SKM-1 treated with dmso at 0.1 percent for 144 hours (cell line): ENCODE measurements at regions not wholly inside any gene's neighbourhood (a gene's known extent, or its start where the extent isn't known, plus 50 kb on each side); places are given as distances from the start of the nearest gene placed in this dataset.

Source experiments
- DNase-seq: peaks from one replicate; lab custom pipeline; 2025; ENCODE audit not compliant: unreplicated experiment; lab: John Stamatoyannopoulos, UW

DNA sequence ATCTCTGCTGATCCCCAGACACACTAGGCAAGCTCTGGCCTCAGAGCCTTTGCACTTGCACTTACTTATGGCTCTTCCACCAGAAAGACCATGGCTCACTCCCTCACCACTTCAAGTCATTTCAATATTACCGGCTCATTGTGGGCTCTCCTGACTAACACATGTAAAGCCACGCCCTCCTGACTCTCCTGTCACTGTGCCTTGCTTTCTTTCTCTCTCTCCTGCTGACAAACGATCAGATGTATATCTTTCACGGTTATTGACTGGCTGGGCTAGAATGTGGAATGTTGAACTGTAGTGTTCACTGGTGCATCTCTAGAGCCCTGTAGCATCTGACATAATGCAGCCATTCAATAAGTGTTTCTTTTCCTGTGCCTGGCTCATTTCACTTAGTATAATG is 425.1 kb downstream of the RAB28 start:
- no peak for DNase-seq

DNA sequence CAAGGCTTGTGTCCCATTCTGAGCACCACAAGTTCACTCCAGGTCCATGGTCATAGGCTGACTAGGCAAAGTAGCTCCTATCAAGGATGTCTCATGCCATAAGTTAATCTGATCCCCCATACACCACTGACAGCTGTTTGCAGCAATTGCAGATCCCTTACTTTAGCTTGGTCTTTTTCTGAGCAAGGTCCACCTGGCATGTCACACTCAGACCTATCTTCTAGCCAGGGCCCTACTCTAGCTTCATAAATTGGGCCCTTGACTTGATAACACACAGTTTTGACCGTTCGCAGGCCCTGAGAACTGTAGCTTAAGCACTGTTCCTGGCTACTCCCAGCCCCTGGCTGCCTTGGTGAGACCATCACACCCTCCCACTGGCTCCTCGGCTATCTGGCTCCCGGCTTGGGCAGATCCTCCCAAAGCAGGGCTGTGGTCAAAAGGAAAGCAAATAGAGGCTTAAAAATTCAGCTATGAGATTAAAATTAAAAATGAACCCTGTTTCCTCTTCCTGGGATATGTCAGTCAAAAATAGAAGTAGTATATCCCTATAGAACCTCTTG is 427.4 kb downstream of the RAB28 start:
- DNase-seq: no peak

DNA sequence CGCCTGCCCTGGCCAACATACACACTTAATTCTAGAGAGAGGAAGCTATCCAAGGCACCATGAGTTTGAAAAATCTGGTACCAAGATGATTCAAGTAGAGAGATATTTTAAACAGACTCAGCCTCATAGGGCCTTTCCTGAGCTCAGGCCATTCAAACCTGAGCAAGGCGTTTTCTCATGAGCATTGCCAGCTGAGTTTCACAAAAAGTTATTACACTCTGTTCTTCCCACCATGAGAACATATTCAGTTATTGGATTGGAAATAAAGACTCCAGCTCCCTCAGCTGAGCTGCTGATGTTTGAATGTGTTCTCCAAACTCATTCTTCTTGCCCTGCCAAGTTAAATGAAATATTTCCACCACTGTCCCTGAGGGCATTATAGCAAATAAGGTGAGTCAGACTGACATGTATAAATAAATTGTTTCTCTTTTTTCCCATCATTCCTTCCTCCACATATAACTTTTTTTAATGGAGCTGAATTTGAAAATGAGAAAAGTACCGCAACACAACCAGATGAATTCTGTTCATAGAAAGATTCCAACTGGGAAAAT is 429.6 kb downstream of the RAB28 start:
- no peak for DNase-seq

DNA sequence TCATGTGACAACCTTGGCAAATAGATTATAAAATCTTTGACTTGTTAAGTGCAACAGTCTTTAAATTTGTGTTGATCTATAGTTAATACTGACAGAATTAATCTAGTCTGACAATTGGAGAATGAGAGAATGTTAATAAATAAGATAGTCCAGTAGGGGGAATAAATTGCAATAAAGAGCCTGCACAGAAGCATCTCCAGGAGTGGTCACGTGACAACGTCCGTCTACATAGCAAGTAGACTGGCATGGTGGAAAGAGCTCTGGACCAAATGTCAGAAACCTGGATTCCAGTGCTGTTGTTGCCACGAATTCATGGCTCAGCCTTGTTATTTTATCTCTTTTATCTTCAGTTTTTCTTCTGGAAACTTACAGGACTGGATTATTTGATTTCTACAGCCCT is 436.5 kb downstream of the RAB28 start:
- DNase-seq: no peak

DNA sequence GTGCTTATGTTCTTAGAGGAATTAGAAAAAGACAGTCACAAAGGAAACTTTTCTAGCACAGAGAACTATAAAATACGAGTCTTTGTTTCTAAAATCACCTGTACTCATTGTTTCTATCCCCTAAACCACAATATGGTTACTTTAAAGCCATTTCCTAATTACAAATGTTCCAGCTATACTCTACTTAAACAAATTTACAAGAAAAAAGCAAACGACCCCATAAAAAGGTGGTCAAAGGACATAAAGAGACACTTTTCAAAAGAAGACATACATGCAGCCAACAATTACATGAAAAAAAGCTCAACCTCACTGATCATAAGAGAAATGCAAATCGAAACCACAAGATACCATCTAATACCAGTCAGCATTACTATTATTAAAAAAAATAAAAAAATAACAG is 447.3 kb downstream of the RAB28 start:
- no peak for DNase-seq

DNA sequence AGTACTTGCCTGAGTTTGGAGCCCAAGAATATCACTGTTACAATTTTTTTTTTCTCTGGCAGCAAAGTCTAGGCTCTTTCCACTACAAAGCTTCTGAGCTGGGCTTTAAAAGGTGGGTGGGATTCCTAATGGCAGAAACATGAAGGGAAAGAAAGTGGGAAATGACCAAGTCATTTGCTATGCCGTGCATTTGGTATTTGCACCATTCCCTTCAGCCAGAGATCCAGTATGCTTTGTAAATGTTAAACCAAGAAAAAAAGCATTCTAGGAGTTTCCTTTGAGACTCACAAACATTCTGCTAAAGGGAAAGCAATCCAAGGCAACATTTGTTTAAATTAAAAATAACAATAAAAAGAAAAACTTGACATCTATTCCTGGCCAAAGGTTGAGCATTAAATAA is 451.2 kb downstream of the RAB28 start:
- no peak for DNase-seq

DNA sequence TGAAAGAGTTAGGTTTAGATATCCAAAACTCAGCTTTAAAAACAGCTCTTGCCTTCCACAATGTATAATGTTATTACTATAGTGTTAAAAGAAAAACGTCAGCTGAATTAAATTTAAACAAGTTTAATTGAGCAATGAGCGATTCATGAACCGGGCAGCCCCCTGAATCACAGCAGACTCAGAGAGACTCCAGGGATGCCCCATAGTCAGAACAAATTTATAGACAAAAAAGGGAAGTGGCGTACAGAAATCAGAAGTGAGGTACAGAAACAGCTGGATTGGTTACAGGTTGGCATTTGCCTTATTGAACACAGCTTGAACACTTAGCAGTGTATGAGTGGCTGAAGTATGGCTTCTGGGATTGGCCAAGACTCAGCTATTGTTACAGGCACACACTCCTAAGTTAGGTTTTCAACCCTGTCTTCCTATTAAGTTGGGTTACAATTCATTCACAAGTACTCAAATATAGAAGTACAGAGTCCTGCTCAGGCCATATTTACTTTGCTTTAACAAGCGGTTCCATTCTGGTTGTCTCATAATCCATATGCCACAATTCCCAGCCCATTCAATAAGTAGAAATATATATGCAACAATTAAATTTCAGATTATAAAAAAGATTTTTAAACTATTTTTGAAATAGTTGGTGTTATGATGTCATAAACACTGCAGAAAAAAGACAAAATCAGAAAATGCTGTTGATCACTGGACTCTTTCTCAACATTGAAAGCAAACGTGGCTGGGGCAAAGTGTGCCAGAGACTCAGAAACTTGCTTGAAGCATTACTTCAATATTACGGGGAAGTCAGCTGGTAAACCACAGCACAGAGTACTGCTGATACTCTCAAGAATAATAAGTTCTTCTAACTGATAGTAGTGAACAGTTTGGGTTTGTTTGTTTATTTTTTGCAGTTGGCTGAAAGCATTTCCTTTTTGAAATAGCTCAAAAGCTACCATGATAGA is 459.7 kb downstream of the RAB28 start:
- DNase-seq: no peak

DNA sequence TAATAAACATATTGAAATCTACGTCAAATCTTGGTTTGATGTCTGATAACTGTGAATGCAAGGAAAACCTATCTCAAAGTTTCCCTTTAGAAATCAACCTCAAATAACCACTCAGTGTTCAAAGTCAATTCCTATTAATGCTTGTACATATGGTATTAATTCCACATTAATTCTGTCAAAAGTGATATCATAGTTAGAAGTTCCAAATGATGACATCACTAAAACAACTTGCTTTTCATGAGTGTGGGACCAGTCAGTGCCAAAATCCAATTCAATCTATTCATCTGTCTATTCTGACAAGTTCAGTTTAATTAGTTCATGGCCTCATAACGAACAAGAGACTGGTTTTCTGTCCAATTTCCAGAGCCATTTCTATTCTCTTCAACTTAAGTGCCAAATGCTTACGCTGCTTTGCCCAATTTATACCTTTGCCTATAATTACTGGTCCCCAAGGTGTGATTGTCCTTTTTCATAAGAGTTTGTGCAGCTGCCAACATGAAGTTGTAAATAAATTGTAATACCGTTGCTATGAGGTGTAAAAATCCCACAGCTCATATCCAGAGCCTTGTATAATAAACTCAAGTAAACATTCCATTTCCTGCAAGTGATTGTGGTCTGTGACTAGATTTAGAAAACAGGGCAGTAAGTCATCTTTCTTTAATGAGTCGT is 476.2 kb downstream of the RAB28 start:
- no peak for DNase-seq

DNA sequence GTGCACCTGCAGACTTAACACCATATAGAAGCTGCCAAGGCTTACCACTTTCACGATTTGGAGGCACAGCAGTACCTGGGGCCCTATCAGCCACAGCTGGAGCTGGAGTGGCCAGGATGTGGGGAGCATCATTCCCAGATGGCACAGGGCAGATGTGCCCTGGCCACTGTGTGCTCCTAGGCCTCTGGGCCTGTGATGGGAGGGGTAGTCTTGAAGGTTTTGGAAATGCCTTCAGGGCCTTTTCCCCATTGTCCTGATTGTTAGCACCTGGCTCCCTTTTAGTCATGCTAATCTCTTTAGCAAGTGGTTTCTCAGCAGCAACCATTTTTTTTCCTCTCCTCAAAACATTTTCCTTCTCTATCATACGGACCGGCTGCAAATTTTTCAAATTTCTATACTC is 490.2 kb downstream of the RAB28 start:
- no peak for DNase-seq

DNA sequence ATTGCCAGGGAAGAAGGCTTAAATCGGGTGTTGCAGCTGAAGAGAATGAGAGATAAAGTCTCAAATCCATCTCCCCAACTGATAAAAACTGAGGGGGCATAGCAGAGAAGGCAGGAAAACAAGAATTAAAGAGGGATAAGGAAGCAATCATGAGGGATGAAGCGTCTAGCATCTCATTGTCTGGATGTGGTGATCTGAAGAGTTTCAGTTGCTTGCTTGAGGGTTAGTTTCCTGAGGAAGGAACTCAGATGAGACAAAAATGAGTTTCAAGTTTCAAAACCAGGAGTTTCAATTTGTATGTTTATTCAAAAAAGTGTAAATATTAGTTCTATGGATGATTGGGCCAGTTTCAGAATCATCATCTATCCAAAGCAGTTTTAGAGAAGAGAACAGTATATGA is 496.9 kb downstream of the RAB28 start:
- no peak for DNase-seq

DNA sequence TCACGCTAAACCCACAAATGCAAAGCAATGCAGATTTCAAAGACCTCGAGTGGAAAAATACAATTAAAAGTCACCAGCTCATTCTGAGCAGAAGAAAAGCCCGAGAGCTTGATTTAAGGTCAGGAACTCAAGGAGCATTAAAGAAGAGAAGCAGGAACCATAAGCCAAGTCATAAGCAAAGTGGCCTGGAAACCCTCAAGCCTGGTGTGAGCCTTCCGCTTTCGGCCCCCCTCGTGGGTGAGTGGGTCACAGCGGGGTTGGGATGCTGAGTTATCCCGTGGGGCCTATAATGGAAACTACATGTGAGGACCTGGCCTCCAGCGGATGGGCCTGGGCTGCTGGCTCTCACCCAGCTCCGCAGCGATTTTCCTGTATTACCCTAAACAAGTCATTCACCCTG is 504.3 kb downstream of the RAB28 start:
- DNase-seq: no peak

DNA sequence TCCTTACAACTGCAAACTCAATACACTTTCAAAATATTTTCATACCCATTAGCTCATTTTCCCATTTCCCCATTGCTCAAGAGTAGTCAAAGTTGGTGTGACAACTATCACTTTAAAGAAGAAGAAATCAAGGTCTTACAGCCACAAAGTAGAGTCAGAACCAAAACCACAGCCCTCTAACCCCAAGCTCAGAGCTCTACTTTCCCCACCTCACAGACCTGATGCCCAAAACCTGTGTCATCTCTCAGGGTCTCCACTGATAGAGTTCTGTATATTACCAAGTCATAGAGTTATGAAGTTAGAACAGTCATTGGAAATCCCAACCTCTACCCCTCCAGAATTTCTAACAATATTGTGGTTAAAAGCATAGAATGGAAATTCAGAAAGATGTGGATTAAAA is 505.8 kb downstream of the RAB28 start:
- no peak for DNase-seq

DNA sequence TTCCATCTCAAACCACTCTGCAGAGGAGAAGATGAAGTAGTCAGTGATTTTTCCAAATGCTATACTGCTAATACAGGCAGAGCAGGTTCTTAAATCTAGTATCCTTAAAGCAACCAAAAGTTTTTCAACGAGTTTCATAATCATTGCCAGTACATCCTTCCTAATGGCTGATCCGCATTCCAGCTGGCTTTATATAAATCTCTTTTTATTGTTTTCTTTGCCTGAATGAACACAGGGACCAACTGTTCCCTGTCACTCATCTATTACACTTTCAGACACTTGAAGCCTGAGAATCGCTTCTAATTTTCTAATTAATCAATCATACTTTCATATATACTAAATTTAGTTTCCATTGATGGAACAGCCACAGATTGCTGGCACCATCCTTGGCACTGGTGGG is 508.6 kb downstream of the RAB28 start:
- no peak for DNase-seq

DNA sequence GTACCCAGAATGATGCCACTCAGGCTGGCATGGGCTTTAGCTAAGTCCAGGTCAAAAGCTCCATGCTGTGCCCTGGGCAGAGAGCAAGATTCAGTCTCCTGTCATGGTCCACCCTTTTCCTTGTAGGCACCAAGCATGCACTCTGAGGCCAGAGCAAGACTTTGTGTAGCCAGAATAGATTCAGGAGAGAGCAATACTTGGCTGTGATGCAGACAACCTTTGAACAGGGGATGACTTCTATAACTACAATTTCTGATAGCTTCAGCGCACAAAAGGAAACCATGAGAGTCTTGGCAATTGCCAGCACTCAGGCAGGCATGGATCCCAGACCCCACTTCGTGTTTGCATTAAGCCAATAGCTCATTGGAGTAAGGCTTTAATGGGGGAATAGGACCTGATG is 510.6 kb downstream of the RAB28 start:
- DNase-seq: no peak

DNA sequence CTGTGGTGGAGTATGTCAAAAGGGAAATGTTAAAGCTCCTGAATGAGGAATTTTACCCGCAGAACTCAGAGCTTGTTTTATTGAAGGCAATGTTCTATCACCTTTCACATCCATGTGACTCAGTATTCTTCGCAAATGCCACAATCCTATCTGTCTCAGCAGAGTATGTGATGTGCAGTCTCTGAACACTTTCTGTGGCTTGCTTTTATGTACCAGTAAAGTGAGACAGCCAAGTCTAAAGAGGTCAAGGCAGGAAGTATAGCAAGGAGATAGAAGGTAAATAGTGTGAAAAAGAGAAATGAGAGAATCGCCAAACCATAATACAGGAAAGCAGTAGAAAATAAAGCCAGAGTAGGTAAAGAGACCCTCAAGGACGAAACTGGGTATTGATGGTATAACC is 515.8 kb downstream of the RAB28 start:
- no peak for DNase-seq

DNA sequence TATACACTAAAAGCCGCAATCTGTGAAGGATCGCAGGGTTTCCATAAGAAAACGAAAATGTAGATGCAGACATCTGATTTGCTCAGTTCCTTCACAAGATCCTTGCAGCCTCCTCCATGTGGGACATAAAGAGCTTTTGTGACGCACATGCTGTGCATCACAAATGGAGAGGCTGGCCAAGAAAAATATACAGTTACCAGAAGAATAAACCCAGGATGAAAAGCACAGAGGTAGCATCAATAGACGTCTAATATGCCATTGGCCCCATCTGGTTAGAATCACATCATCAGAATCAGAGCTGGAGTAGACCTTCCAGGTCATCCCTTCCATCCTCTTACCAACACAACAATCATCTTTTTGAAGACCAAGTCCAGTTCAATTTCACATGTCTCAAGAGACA is 517.4 kb downstream of the RAB28 start:
- no peak for DNase-seq

DNA sequence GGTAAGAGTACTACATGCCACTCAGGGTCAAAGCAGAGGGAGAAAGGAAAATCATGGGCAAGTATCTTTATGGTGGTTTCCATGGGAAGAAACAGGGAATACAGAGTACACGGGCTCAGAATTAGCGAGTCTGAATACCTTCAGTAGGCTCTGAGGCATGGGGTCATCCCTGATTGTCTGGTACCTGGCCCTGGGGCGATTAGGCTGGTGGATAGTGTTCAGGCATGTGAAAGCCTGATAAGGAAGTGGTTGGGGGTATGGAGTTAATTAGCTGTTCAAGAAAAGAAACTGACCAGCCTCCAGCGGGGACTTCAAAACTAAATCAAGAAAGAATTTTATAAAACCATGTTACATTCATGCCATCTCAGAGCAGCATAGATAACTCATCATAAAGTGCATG is 518.8 kb downstream of the RAB28 start:
- no peak for DNase-seq

DNA sequence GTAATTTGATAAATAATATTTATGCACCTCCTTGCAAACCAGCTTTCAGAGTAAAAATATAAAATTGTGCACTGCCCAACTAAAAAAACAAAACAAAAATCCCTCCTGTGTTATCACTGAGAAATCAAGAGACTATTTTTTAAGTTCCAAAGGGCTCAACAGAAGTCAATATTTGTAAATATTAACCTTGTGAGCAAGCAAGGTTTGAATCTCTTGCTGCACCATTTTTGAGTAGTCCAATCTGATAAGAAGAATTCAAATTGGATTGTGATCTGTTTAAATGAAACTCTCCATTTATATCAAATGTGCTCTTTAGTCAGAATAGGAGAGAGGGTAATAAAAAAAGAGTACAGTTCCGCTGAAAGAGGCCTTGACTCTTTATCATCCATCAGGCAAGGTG is 520.2 kb downstream of the RAB28 start:
- DNase-seq: no peak

DNA sequence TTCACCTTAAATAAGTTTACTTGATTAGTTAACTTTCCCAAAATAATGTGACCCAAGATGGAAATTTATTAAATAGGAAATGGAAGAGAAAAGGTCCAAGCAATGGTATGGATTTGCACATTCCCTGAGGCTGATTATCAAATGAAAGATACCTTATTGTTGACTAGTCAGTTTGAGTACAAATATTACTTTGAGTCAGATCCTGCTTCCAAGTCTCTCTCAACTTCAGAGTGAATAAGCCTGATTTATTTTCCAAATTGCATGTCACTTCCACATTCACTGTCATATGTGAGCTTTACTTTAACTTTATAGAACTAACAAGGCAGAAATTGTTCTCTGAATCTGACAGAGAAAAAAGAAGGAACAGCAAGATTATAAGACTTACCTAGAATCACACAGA is 520.8 kb downstream of the RAB28 start:
- DNase-seq: no peak

DNA sequence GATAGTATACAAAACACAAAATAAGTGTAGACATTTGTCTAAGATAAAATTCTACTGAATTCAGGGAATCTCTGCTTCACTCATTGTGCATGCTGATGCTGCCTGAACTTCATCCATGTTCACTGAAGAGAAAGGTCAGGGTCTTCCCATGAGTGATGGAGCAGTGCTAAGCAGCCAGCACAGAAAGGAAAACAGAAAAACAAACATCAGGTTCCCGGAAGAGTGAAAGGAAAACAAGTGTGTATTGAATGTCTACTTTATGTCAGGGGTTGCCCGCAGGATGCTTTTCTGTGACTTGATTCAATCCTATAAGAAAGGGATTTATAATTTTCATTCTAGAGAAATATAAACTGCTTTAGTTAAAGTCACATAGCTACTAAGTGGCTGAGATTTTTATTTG is 522.4 kb downstream of the RAB28 start:
- no peak for DNase-seq

DNA sequence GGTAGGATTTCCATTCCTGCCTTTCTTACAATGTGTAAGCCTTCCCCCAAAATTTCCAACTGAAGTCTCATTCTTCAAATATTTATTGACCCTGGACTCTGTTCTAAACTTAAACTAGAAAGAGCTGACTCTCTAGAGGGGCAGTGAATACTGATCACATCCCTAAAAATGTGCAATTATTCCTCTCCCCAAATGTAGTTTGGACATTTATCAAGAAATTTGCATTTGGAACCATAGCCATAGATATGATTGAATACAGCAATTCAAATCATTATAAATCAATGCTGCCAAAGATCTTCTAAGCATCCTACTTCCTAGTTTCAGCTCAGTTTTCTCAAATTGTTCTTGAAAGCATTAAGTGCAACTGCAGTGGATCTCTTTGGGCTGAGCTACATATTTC is 525.7 kb downstream of the RAB28 start:
- DNase-seq: no peak

DNA sequence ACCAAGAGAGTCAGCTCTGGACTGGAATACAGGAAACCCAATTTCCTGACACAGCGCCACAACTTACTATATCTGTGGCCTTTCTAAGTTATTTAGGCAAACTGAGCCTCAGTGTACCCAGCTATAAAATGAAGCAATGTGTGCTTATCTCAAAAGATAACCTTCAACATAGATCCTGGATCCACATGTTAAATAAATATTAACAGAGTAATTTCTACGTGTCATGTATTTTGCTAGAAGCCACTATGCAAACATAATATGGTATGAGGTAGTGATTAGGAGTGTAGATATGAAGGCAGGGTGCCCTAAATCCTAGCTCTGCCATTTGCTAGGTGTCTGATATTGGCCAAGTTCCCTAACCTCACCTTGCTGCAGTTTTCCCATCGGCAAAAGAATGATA is 527.0 kb downstream of the RAB28 start:
- no peak for DNase-seq
